H1 (cell line): ENCODE measurements at regions not wholly inside any gene's neighbourhood (a gene's known extent, or its start where the extent isn't known, plus 50 kb on each side); places are given as distances from the start of the nearest gene placed in this dataset.

Experiments used
- JUND ChIP-seq: IDR thresholded peaks from 2 replicates; pipeline ENCODE4 v1.6.1; 2011; ENCODE audit warnings: mild to moderate bottlenecking, improper control_type of control experiment, low read length
- RXRA ChIP-seq: IDR thresholded peaks from 2 replicates; pipeline ENCODE4 v1.6.1; 2011; ENCODE audit warnings: low read depth, mild to moderate bottlenecking, low read length, moderate library complexity; ENCODE audit not compliant: insufficient read depth
- YY1 ChIP-seq: IDR thresholded peaks from 2 replicates; pipeline ENCODE4 v1.6.1; 2011; ENCODE audit warnings: low read depth, mild to moderate bottlenecking, low read length
- TF ChIP-seq, protein P1 (sequence below): fragments of 300-600 bp; sonication (generic); IDR thresholded peaks from 2 replicates; pipeline ENCODE4 v1.7.1; 2012; ENCODE audit warnings: low read length, moderate library complexity, mild to moderate bottlenecking, inconsistent platforms; ENCODE audit not compliant: insufficient replicate concordance

DNA sequence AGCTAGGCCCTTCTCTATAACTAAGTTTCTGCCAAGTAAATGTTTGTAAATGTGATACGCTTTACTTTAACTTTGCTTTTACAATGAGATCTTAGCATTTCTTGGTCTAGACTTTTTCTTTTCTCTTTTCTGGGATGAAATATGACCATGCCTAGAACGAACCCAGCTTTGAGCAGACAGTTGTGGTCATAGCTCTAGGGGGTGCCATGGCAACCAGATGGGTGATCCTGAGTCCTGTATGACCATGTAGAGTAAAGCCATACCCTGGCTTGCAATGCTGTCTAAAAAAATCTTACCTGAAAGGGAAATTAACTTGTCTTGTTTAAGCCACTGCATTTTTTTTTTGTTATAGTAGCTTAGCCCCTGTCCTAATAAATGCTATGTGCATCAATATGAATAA is 956.3 kb downstream of the SLC4A3 start (continued):
- TF ChIP-seq, protein P1, sequence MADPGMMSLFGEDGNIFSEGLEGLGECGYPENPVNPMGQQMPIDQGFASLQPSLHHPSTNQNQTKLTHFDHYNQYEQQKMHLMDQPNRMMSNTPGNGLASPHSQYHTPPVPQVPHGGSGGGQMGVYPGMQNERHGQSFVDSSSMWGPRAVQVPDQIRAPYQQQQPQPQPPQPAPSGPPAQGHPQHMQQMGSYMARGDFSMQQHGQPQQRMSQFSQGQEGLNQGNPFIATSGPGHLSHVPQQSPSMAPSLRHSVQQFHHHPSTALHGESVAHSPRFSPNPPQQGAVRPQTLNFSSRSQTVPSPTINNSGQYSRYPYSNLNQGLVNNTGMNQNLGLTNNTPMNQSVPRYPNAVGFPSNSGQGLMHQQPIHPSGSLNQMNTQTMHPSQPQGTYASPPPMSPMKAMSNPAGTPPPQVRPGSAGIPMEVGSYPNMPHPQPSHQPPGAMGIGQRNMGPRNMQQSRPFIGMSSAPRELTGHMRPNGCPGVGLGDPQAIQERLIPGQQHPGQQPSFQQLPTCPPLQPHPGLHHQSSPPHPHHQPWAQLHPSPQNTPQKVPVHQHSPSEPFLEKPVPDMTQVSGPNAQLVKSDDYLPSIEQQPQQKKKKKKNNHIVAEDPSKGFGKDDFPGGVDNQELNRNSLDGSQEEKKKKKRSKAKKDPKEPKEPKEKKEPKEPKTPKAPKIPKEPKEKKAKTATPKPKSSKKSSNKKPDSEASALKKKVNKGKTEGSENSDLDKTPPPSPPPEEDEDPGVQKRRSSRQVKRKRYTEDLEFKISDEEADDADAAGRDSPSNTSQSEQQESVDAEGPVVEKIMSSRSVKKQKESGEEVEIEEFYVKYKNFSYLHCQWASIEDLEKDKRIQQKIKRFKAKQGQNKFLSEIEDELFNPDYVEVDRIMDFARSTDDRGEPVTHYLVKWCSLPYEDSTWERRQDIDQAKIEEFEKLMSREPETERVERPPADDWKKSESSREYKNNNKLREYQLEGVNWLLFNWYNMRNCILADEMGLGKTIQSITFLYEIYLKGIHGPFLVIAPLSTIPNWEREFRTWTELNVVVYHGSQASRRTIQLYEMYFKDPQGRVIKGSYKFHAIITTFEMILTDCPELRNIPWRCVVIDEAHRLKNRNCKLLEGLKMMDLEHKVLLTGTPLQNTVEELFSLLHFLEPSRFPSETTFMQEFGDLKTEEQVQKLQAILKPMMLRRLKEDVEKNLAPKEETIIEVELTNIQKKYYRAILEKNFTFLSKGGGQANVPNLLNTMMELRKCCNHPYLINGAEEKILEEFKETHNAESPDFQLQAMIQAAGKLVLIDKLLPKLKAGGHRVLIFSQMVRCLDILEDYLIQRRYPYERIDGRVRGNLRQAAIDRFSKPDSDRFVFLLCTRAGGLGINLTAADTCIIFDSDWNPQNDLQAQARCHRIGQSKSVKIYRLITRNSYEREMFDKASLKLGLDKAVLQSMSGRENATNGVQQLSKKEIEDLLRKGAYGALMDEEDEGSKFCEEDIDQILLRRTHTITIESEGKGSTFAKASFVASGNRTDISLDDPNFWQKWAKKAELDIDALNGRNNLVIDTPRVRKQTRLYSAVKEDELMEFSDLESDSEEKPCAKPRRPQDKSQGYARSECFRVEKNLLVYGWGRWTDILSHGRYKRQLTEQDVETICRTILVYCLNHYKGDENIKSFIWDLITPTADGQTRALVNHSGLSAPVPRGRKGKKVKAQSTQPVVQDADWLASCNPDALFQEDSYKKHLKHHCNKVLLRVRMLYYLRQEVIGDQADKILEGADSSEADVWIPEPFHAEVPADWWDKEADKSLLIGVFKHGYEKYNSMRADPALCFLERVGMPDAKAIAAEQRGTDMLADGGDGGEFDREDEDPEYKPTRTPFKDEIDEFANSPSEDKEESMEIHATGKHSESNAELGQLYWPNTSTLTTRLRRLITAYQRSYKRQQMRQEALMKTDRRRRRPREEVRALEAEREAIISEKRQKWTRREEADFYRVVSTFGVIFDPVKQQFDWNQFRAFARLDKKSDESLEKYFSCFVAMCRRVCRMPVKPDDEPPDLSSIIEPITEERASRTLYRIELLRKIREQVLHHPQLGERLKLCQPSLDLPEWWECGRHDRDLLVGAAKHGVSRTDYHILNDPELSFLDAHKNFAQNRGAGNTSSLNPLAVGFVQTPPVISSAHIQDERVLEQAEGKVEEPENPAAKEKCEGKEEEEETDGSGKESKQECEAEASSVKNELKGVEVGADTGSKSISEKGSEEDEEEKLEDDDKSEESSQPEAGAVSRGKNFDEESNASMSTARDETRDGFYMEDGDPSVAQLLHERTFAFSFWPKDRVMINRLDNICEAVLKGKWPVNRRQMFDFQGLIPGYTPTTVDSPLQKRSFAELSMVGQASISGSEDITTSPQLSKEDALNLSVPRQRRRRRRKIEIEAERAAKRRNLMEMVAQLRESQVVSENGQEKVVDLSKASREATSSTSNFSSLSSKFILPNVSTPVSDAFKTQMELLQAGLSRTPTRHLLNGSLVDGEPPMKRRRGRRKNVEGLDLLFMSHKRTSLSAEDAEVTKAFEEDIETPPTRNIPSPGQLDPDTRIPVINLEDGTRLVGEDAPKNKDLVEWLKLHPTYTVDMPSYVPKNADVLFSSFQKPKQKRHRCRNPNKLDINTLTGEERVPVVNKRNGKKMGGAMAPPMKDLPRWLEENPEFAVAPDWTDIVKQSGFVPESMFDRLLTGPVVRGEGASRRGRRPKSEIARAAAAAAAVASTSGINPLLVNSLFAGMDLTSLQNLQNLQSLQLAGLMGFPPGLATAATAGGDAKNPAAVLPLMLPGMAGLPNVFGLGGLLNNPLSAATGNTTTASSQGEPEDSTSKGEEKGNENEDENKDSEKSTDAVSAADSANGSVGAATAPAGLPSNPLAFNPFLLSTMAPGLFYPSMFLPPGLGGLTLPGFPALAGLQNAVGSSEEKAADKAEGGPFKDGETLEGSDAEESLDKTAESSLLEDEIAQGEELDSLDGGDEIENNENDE, result no peak
- TF ChIP-seq YY1 (no peak), JUND (no peak), RXRA (no peak)
- TF ChIP-seq, all 59 proteins: peak for 0
